ENCODE measurements at regions not wholly inside any gene's neighbourhood (a gene's known extent, or its start where the extent isn't known, plus 50 kb on each side); places are given as distances from the start of the nearest gene placed in this dataset.
A peak's percentile ranks its signal among the peaks of the same experiment; 100 is the strongest.

- no peak overlapping the region for H3K27ac ChIP-seq (ENCODE audit: low read depth, low read length)
- H4K8ac ChIP-seq (ENCODE audit: low read depth, low read length), result no peak overlapping the region
- H2BK12ac ChIP-seq (ENCODE audit: low read length), result no peak overlapping the region
- no peaks in the 10 kb centered on the region for H3K27me3 ChIP-seq (ENCODE audit: insufficient read depth, low read length)
- H3K4me2 ChIP-seq (ENCODE audit: low read length), result no peak overlapping the region
- H3K9ac ChIP-seq (ENCODE audit: low read length), result no peak overlapping the region
- WGBS (ENCODE audit: extremely low coverage, insufficient coverage, insufficient read length), result no CpG with 5 or more reads among the region's 1 CpG
- H4K91ac ChIP-seq (ENCODE audit: low read depth, low read length), result no peak overlapping the region
- no peaks in the 10 kb centered on the region for H3K9me3 ChIP-seq (ENCODE audit: insufficient read depth, low read depth, low read length)
- H2BK5ac ChIP-seq (ENCODE audit: low read depth, low read length, poor library complexity), result no peak overlapping the region
- no peak overlapping the region for H3K14ac ChIP-seq (ENCODE audit: low read length)
- no peak overlapping the region for H4K12ac ChIP-seq (ENCODE audit: low read depth, low read length)
- no peak overlapping the region for H3K4me3 ChIP-seq (ENCODE audit: low read depth, low read length)
- DNase-seq, result no peak
- H2BK120ac ChIP-seq (ENCODE audit: insufficient read depth, low read length, poor library complexity), result no peak overlapping the region
- no peak overlapping the region for H3K18ac ChIP-seq (ENCODE audit: low read length)
- H2AK5ac ChIP-seq (ENCODE audit: low read length), result no peak overlapping the region
- peaks cover 4% of the 10 kb centered on the region in 2 experiments for H3K4me1 ChIP-seq (ENCODE audit: control insufficient read depth in 1 of 2, insufficient read depth in 2 of 2, low read length in 2 of 2)
- H3K79me2 ChIP-seq (ENCODE audit: control insufficient read depth, insufficient read depth, low read length, poor library complexity), result no peaks in the 10 kb centered on the region
- no peak overlapping the region for H2AFZ ChIP-seq (ENCODE audit: insufficient read depth, low read length, poor library complexity)
- H3K23ac ChIP-seq (ENCODE audit: low read length), result no peak overlapping the region
- H3K36me3 ChIP-seq (ENCODE audit: control insufficient read depth in 1 of 2, insufficient read depth in 2 of 2, low read length in 2 of 2), result peaks cover 5 to 14% of the 10 kb centered on the region in 2 experiments
- no peaks in the 10 kb centered on the region for H3K79me1 ChIP-seq (ENCODE audit: low read length)
- H3K4ac ChIP-seq (ENCODE audit: low read depth, low read length), result no peak overlapping the region
Observed at GRCh38 chr6:71410681-71411080, 122.1 kb downstream of the OGFRL1 start.

GRCh38 chr6:71411882-71412281 is 123.3 kb downstream of the OGFRL1 start:
- Histone ChIP-seq H3K23ac (ENCODE audit: low read length) (no peak overlapping the region), H3K79me2 (ENCODE audit: control insufficient read depth, insufficient read depth, low read length, poor library complexity) (no peaks in the 10 kb centered on the region), H2BK5ac (ENCODE audit: low read depth, low read length, poor library complexity) (no peak overlapping the region), H2BK12ac (ENCODE audit: low read length) (no peak overlapping the region), H3K14ac (ENCODE audit: low read length) (no peak overlapping the region), H4K12ac (ENCODE audit: low read depth, low read length) (no peak overlapping the region), H2BK120ac (ENCODE audit: insufficient read depth, low read length, poor library complexity) (no peak overlapping the region), H3K9ac (ENCODE audit: low read length) (no peak overlapping the region), H3K27me3 (ENCODE audit: insufficient read depth, low read length) (no peaks in the 10 kb centered on the region), H3K36me3 (ENCODE audit: control insufficient read depth in 1 of 2, insufficient read depth in 2 of 2, low read length in 2 of 2) (peaks cover 5 to 19% of the 10 kb centered on the region in 2 experiments), H3K4ac (ENCODE audit: low read depth, low read length) (no peak overlapping the region), H3K4me2 (ENCODE audit: low read length) (no peak overlapping the region), H3K27ac (ENCODE audit: low read depth, low read length) (no peak overlapping the region), H2AFZ (ENCODE audit: insufficient read depth, low read length, poor library complexity) (no peak overlapping the region), H3K4me1 (ENCODE audit: control insufficient read depth in 1 of 2, insufficient read depth in 2 of 2, low read length in 2 of 2) (peaks cover 4% of the 10 kb centered on the region in 2 experiments), H3K18ac (ENCODE audit: low read length) (no peak overlapping the region), H2AK5ac (ENCODE audit: low read length) (no peak overlapping the region), H3K79me1 (ENCODE audit: low read length) (no peaks in the 10 kb centered on the region), H3K9me3 (ENCODE audit: insufficient read depth, low read depth, low read length) (no peaks in the 10 kb centered on the region), H4K91ac (ENCODE audit: low read depth, low read length) (no peak overlapping the region), H4K8ac (ENCODE audit: low read depth, low read length) (no peak overlapping the region), H3K4me3 (ENCODE audit: low read depth, low read length) (no peak overlapping the region)
- no CpG with 5 or more reads among the region's 1 CpG for WGBS (ENCODE audit: extremely low coverage, insufficient coverage, insufficient read length)
- DNase-seq, result no peak

GRCh38 chr6:71412559-71413140 is 124.0 kb downstream of the OGFRL1 start:
- Histone ChIP-seq H2AFZ (ENCODE audit: insufficient read depth, low read length, poor library complexity) (no peak overlapping the region), H3K79me2 (ENCODE audit: control insufficient read depth, insufficient read depth, low read length, poor library complexity) (no peaks in the 10 kb centered on the region), H3K4me1 (ENCODE audit: control insufficient read depth in 1 of 2, insufficient read depth in 2 of 2, low read length in 2 of 2) (no peaks in the 10 kb centered on the region), H3K9me3 (ENCODE audit: insufficient read depth, low read depth, low read length) (no peaks in the 10 kb centered on the region), H3K4me3 (ENCODE audit: low read depth, low read length) (no peak overlapping the region), H3K9ac (ENCODE audit: low read length) (no peak overlapping the region), H3K14ac (ENCODE audit: low read length) (no peak overlapping the region), H3K36me3 (ENCODE audit: control insufficient read depth in 1 of 2, insufficient read depth in 2 of 2, low read length in 2 of 2) (peaks cover 8 to 23% of the 10 kb centered on the region in 2 experiments), H4K8ac (ENCODE audit: low read depth, low read length) (no peak overlapping the region), H2BK5ac (ENCODE audit: low read depth, low read length, poor library complexity) (no peak overlapping the region), H4K91ac (ENCODE audit: low read depth, low read length) (no peak overlapping the region), H2AK5ac (ENCODE audit: low read length) (no peak overlapping the region), H2BK12ac (ENCODE audit: low read length) (no peak overlapping the region), H3K27me3 (ENCODE audit: insufficient read depth, low read length) (no peaks in the 10 kb centered on the region), H3K79me1 (ENCODE audit: low read length) (no peaks in the 10 kb centered on the region), H3K4me2 (ENCODE audit: low read length) (no peak overlapping the region), H3K4ac (ENCODE audit: low read depth, low read length) (no peak overlapping the region), H3K27ac (ENCODE audit: low read depth, low read length) (no peak overlapping the region), H3K23ac (ENCODE audit: low read length) (no peak overlapping the region), H4K12ac (ENCODE audit: low read depth, low read length) (no peak overlapping the region), H2BK120ac (ENCODE audit: insufficient read depth, low read length, poor library complexity) (no peak overlapping the region), H3K18ac (ENCODE audit: low read length) (no peak overlapping the region)
- DNase-seq, result peak in 1 of 2 donors; percentile 42
- 100% methylated on average over 3 of the region's 4 CpGs for WGBS (ENCODE audit: extremely low coverage, insufficient coverage, insufficient read length)

GRCh38 chr6:71414486-71414885 is 125.9 kb downstream of the OGFRL1 start:
- Histone ChIP-seq H4K8ac (ENCODE audit: low read depth, low read length) (no peak overlapping the region), H3K36me3 (ENCODE audit: control insufficient read depth in 1 of 2, insufficient read depth in 2 of 2, low read length in 2 of 2) (peaks cover 8 to 23% of the 10 kb centered on the region in 2 experiments)

More at GRCh38 chr6:71414486-71414885, 125.9 kb downstream of the OGFRL1 start:
- Histone ChIP-seq H3K79me1 (ENCODE audit: low read length) (no peaks in the 10 kb centered on the region), H3K18ac (ENCODE audit: low read length) (no peak overlapping the region), H3K14ac (ENCODE audit: low read length) (no peak overlapping the region), H3K9me3 (ENCODE audit: insufficient read depth, low read depth, low read length) (no peaks in the 10 kb centered on the region), H3K79me2 (ENCODE audit: control insufficient read depth, insufficient read depth, low read length, poor library complexity) (no peaks in the 10 kb centered on the region), H2AFZ (ENCODE audit: insufficient read depth, low read length, poor library complexity) (no peak overlapping the region), H3K9ac (ENCODE audit: low read length) (no peak overlapping the region), H3K4me3 (ENCODE audit: low read depth, low read length) (no peak overlapping the region), H3K23ac (ENCODE audit: low read length) (no peak overlapping the region), H4K12ac (ENCODE audit: low read depth, low read length) (no peak overlapping the region), H3K4me1 (ENCODE audit: control insufficient read depth in 1 of 2, insufficient read depth in 2 of 2, low read length in 2 of 2) (no peaks in the 10 kb centered on the region), H3K4ac (ENCODE audit: low read depth, low read length) (no peak overlapping the region), H2AK5ac (ENCODE audit: low read length) (no peak overlapping the region), H4K91ac (ENCODE audit: low read depth, low read length) (no peak overlapping the region), H2BK12ac (ENCODE audit: low read length) (no peak overlapping the region), H3K27ac (ENCODE audit: low read depth, low read length) (no peak overlapping the region), H3K4me2 (ENCODE audit: low read length) (no peak overlapping the region), H3K27me3 (ENCODE audit: insufficient read depth, low read length) (no peaks in the 10 kb centered on the region), H2BK120ac (ENCODE audit: insufficient read depth, low read length, poor library complexity) (no peak overlapping the region), H2BK5ac (ENCODE audit: low read depth, low read length, poor library complexity) (no peak overlapping the region)
- WGBS (ENCODE audit: extremely low coverage, insufficient coverage, insufficient read length), result no CpG with 5 or more reads among the region's 3 CpGs
- DNase-seq, result no peak
